Midbrain (tissue), 1 donor: ENCODE measurements at regions not wholly inside any gene's neighbourhood (a gene's known extent, or its start where the extent isn't known, plus 50 kb on each side); places are given as distances from the start of the nearest gene placed in this dataset.
"Not testable (repeated sequence)": the region's sequence is repeated elsewhere in the genome, so short reads cannot be mapped to it uniquely, and the experiment has no call there.

ENCODE experiments used
- DNase-seq: peaks from one replicate; lab custom pipeline; 2025; lab: John Stamatoyannopoulos, UW

DNA sequence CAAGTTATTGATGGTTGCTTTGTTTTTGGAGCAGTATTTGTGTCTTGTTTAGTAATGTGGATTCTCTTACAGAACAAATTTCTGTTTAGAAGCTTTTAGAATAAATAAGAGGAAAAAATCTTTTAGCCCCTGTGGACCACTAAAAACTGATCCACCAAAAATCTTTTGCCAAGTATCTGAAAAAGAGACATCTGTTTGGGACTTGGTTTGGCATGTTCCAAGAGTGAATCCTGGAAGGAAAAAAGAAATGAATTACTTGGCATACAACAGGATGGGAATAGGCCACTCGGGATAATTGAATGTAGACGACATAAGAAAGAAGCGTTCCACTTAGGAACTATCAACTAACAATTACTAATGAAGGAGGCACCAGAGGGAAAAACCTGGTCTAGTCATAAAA lies 1350.1 kb upstream of the C9orf72 start:
- DNase-seq = no peak

DNA sequence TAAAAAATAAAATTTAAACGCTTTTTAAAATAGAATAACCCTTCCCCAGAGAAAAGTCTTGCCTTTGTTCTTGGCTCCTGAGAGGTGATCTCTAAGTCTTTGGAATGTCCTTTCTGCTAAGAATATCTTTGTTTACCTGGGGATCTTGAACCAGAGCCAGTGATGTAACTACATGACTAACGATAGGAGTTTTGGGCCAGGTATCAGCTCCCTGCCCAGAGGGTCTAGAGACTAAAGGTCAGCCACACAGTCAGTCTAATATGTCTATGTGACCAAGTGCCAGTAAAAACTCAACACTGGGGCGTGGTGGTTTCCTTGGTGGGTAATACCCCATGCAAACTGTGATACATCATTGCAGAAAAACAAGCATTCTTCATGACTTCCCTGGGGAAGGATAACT lies 1351.9 kb upstream of the C9orf72 start:
- DNase-seq = no peak

DNA sequence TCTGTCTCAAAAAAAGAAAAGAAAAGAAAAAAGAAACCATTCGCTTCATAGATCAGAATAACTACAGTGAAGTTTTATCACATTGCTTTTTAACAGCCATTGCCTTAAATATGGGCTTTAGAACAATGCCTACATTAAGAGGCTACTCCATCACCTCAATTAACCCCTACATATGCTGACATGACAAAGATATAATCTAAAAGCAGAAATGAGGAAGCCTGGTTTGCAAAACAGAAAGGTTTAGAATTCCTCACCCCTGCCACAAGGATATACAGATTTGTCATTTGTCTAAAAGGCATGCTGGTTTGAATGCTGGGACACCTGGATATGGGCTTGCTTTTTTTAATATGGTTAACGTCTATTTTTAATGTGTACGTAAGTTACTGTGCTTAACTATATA lies 1353.0 kb upstream of the C9orf72 start:
- no peak for DNase-seq

DNA sequence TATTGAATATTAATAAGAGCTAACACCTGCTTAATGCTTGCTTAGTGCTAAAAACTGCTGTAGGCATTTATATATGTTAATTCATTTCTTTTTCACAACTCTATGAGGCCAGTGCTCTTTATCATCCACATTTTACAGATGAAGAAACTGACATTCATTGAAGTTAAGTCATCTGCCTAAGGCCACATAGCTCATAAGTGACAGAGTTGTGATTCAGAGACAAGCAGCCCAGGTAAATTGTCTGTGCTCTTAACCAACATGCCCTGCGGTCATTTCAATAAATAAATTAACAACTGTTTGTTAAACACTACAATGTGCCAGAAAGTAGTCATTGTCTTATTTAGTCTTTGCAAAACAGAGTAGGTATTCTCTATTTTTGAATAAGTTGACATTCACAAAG lies 1354.4 kb upstream of the C9orf72 start:
- DNase-seq = no peak

GRCh38 chr9:28929433-28929832 lies 1356.2 kb upstream of the C9orf72 start:
- DNase-seq = no peak

GRCh38 chr9:28930766-28931165 lies 1357.5 kb upstream of the C9orf72 start:
- no peak for DNase-seq

- DNase-seq = no peak
Observed at GRCh38 chr9:28934111-28934510, 1360.8 kb upstream of the C9orf72 start.

DNA sequence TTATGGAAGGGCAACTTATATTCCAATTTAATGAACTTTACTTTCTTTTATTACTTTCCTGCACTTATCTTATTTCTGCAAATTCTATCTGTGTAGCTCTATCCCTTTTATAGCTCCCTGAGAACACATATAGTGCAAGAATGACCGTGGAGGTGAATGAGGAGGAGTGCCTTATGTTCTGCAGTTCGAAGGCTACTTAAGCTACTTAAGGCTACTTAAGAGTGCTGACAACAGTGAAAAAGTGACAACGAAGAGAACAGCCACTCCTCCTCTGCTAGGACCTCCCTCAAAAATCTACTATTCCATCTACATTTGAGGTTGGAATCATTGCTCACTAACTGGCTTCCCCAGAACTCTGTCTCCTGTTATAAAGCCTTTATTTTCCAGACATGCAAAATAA lies 1365.7 kb upstream of the C9orf72 start:
- DNase-seq = no peak

- no peak for DNase-seq
Observed at GRCh38 chr9:28941856-28942255, 1368.6 kb upstream of the C9orf72 start.

GRCh38 chr9:28942941-28943340 lies 1369.7 kb upstream of the C9orf72 start:
- DNase-seq = no peak

DNA sequence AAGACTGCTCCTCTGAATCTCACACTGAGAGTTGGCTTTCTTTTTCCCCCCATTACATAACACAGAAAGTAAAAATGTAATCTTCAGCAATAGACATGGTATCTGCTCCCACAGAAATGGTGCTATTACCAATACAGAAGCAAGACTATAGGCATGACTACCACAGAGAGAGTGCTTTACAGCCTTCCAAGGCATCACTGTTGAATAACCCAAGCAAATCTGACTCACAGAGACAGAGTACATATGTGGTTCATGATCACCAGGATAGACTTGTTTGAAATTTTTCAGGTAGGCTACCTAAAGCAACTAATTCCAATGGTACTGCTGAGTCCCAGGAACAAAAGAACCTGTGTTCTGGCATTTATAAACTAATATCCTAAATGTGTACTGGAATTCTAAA lies 1373.4 kb upstream of the C9orf72 start:
- no peak for DNase-seq

- no peak for DNase-seq
Observed at GRCh38 chr9:28951945-28952344, 1378.7 kb upstream of the C9orf72 start.

DNA sequence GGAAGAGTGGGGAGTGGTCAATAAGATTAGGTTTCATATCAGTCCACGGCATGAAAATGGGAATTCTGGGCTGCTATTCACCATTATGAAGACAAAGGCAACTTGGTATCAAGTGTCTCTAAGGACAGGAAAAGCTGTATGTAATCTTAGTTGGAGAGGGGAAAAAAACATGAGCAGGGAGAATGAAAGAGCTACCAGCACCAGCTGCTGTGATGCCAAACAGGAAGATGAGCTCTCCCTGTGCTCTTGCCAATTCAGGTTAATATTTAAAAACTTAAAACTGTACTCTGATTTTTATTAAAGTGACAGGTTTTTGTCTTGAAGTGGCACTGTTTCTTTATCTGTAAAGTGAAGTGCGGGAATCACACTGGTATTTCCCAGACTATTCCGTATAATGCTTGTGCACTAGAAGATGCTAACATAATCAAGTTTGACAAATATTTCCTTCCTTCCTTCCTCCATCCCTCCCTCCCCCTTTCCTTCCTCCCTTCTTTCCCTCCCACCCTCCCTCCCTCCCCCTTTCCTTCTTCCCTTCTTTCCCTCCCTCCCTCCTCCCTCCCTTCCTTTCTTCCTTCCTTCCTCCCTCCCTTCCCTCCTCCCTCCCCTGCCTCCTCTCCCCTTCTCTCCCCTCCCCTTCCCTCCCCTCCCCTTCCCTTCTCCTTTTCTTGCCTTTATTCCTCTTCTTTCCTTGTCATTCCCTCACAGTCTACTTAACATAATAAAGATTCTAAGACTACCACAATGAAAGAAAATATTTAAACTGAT lies 1383.0 kb upstream of the C9orf72 start:
- no peak for DNase-seq

DNA sequence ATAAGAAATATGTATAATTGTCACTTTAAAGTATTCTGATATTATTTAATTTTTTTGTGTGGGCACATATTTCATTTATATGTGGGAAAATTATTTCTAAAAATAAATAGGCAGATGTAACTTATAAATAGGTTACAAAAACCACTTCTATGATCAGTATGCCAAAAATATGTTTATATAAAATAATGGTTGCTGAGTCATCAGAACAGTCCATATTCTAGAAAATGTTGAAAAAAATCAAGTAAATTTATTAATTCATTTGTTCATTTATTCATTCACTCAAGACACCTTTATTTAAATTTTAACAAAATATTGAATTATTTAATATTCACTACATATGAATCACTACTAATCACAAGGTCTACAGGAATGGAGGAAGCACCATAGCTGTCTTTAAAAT lies 1387.3 kb upstream of the C9orf72 start:
- DNase-seq = no peak

- no peak for DNase-seq
Observed at GRCh38 chr9:28961623-28962022, 1388.3 kb upstream of the C9orf72 start.

DNA sequence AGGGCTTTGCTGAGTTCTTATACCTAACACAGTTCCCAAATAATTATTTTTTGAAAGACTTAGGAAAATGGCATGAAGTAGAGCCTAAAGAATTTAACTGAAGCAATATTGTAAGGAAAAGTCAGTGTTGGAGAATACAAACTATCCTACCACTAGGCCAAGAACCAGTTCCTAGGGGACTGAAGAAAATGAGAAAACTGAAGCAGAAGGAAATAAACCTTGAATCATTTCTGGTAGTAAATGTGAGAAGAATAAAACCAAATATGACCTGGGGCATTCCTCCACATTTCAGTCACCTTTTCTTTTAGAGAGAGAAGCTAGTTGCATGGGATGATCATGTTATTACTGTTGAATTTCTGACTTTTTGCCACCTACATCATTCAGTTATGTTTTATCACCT lies 1393.9 kb upstream of the C9orf72 start:
- no peak for DNase-seq

DNA sequence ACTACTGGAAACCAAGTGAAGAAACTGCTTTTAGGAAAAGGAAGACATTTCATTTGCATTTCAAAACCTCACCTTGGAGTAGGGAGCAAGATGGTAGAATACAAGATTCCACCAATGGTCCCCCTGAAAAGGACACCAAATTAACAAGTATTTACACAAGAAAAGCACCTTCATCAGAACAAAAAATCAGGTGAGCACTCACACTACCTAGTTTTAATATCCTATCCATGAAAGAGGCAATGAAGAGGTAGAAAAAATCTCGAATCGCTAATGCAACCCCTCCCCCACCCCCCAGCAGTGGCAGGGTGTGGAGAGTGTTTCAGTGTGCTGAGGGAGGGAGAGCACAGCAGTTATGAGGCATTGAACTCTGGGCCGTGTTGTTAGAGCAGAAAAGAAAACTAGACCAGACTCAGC lies 1397.0 kb upstream of the C9orf72 start:
- no peak for DNase-seq

DNA sequence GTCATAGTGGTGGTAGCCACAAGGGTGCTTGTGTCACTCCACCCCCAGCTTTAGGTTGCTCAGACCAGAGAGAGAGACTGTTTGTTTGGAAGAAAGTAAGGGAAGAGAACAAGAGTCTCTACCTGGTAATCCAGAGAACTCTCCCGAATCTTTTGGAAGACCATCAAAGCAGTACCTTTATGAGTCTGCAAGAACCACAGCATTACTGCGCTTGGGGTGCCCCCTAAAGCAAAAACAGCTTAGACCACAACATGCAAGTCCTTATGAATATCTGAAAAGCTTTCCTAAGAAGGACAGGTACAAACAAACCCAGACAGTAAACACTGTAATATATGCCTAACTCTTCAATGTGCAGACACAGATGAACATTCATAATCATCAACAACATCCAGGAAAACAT lies 1398.6 kb upstream of the C9orf72 start:
- no peak for DNase-seq

- no peak for DNase-seq
Observed at GRCh38 chr9:28976250-28976649, 1403.0 kb upstream of the C9orf72 start.

DNA sequence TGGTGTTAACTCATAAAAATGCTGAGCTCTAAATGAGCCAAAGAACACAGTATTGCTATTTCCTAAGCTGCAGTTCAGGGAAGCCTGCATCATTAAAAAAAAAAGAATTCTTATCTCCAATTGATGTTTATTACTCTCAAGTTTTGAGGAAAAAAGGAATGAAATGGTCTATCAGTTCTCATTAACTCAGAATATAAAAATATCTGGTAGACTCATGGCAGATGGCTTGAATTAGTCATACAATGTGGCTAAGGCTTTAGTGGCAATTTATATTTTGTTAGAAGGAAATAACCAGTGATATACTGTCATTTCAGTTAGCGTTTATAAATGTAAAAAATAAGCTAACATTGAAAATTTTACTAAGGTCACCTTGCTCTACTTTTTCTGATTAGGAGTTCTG lies 1403.4 kb upstream of the C9orf72 start:
- no peak for DNase-seq

- DNase-seq = no peak
Observed at GRCh38 chr9:28981129-28981528, 1407.8 kb upstream of the C9orf72 start.

DNA sequence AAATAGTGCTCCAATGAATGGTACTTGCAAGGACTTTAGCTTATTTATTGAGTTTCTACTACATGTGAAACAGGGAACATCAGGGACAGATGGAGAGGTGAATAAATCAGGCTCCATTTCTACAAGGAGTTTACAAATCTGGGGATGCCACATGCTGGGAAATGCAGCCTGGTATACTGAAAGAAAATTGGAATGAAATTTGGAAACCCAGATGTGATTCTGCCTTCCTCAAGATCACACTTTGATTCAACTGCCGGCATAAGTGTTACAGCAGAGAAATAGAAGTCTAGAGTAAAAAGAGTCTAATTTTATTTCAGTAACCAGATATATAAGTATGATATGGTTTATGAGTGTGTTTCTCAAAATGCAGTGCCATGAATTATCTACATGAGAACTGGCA lies 1408.4 kb upstream of the C9orf72 start:
- no peak for DNase-seq

DNA sequence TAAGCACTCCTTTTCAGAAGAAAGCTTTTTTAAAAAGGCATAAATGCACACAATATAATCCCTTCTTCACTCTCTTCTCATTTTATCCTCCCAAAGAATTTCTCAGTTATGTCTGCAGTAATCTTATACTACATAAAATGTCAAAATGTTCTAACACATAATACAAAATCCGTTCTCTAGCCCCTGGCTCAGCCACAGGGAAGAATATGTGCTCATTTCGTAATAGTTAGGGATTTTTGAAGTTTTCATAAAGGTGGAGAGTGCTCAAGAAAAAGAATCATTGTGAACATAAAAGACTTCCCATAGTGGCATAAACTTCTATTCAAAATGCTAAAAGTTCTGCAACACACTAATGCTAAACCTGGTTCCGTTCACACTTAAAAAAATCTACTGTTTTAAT lies 1410.7 kb upstream of the C9orf72 start:
- DNase-seq = no peak

- not testable (repeated sequence) for DNase-seq
Observed at GRCh38 chr9:28990009-28990408, 1416.7 kb upstream of the C9orf72 start.
